SK-N-SH treated with all-trans-retinoic acid at 6 μM for 48 hours (cell line): ENCODE measurements at regions not wholly inside any gene's neighbourhood (a gene's known extent, or its start where the extent isn't known, plus 50 kb on each side); places are given as distances from the start of the nearest gene placed in this dataset.

Experiments used
- BACH2 ChIP-seq: fragments of 250-450 bp; sonication (Bioruptor Pico); IDR thresholded peaks from 2 replicates; pipeline ENCODE4 v1.9.0; 2021; ENCODE audit warnings: mild to moderate bottlenecking, borderline replicate concordance
- CREB5 ChIP-seq: fragments of 250-450 bp; sonication (Bioruptor Pico); IDR thresholded peaks from 2 replicates; pipeline ENCODE4 v1.5.1; 2020; ENCODE audit warnings: low read depth, mild to moderate bottlenecking, moderate library complexity
- CSDC2 ChIP-seq: fragments of 250-450 bp; sonication (Bioruptor Pico); IDR thresholded peaks from 2 replicates; pipeline ENCODE4 v1.5.0; 2020; ENCODE audit warnings: mild to moderate bottlenecking, moderate library complexity
- PPARA ChIP-seq: fragments of 250-450 bp; sonication (Bioruptor Pico); IDR thresholded peaks from 2 replicates; pipeline ENCODE4 v1.5.0; 2020; ENCODE audit warnings: mild to moderate bottlenecking, borderline replicate concordance
- RARB ChIP-seq: fragments of 250-450 bp; sonication (Bioruptor Pico); IDR thresholded peaks from 2 replicates; pipeline ENCODE4 v1.8.0; 2021; ENCODE audit warnings: mild to moderate bottlenecking, moderate library complexity
- TCF4 ChIP-seq: fragments of 250-450 bp; sonication (Bioruptor Pico); IDR thresholded peaks from 2 replicates; pipeline ENCODE4 v1.8.0; 2021; ENCODE audit warnings: mild to moderate bottlenecking, moderate library complexity, borderline replicate concordance
- TSHZ2 ChIP-seq: fragments of 250-450 bp; sonication (Bioruptor Pico); IDR thresholded peaks from 2 replicates; pipeline ENCODE4 v1.5.0; 2020; ENCODE audit warnings: mild to moderate bottlenecking, moderate library complexity

GRCh38 chr9:4384750-4385149 is 84.9 kb upstream of the GLIS3 start:
- TF ChIP-seq CREB5 = no peak
- TF ChIP-seq PPARA = no peak
- TF ChIP-seq BACH2 (CRISPR knock-in tag) = no peak
- TF ChIP-seq RARB (CRISPR knock-in tag) = no peak
- no peak for TF ChIP-seq TSHZ2
- no peak for TF ChIP-seq TCF4 (CRISPR knock-in tag)
- no peak for TF ChIP-seq CSDC2 (CRISPR knock-in tag)
